SK-N-SH (cell line): ENCODE measurements at regions not wholly inside any gene's neighbourhood (a gene's known extent, or its start where the extent isn't known, plus 50 kb on each side); places are given as distances from the start of the nearest gene placed in this dataset.

Source experiments
- CTCF ChIA-PET: fragments of 300-600, 350-600 bp; formaldehyde crosslinking; extraction: SDS; loops from one replicate; lab custom pipeline; 2021; lab: Yijun Ruan, JAX
- POLR2A ChIA-PET: fragments of 350-600 bp; sonication (Branson Sonifier 250); formaldehyde crosslinking; extraction: SDS; loops from one replicate; lab custom pipeline; 2020; ENCODE audit warnings: antibody characterized with exemption, inconsistent platforms; lab: Yijun Ruan, JAX
- DNase-seq: peaks from one replicate; pipeline ENCODE4 v3.0.0; 2012
- H2AFZ ChIP-seq: fragments of 200-600 bp; sonication (generic); 2 replicates; pipeline ENCODE4 v1.8.1; 2016; ENCODE audit warnings: antibody characterized with exemption, mild to moderate bottlenecking, low read depth
- H3F3A ChIP-seq: fragments of 200-600 bp; sonication (generic); replicated peaks from 2 replicates; pipeline ENCODE3; 2016; ENCODE audit warnings: antibody characterized with exemption, mild to moderate bottlenecking; ENCODE audit not compliant: insufficient read depth
- H3K27ac ChIP-seq, 2 experiments: fragments of 200-500 bp in 1 of 2; fragments of 200-600 bp in 1 of 2; sonication (Bioruptor generic) in 1 of 2; sonication (generic), shearing (Covaris generic) in 1 of 2; 2 replicates each; pipeline versions ENCODE4 v1.5.1 to v1.6.1; 2014 to 2016; ENCODE audit warnings: low read depth in 2 of 2, inconsistent platforms in 1 of 2, low read length in 1 of 2, mild to moderate bottlenecking in 1 of 2, mixed read lengths in 1 of 2
- H3K27me3 ChIP-seq: fragments of 200-600 bp; sonication (generic), shearing (Covaris generic); 2 replicates; pipeline ENCODE4 v1.6.1; 2016; ENCODE audit warnings: mixed run types; ENCODE audit not compliant: insufficient read depth
- H3K36me3 ChIP-seq, 2 experiments: fragments of 200-500 bp in 1 of 2; fragments of 200-600 bp in 1 of 2; sonication (Bioruptor generic) in 1 of 2; sonication (generic) in 1 of 2; replicated peaks in 1 of 2; 2 replicates each; pipeline versions ENCODE3 to v1.5.1; 2014 to 2016; ENCODE audit warnings: low read length in 1 of 2, mild to moderate bottlenecking in 1 of 2; ENCODE audit not compliant: insufficient read depth in 2 of 2, control insufficient read depth in 1 of 2
- H3K4me1 ChIP-seq, 2 experiments: fragments of 200-500 bp in 1 of 2; fragments of 200-600 bp in 1 of 2; sonication (Bioruptor generic) in 1 of 2; sonication (generic), shearing (Covaris generic) in 1 of 2; 2 replicates each; pipeline versions ENCODE4 v1.5.1 to v1.6.1; 2014 to 2016; ENCODE audit warnings: low read depth in 1 of 2, low read length in 1 of 2, mixed run types in 1 of 2; ENCODE audit not compliant: insufficient read depth in 2 of 2, control insufficient read depth in 1 of 2
- H3K4me2 ChIP-seq: fragments of 200-600 bp; sonication (generic), shearing (Covaris generic); 2 replicates; pipeline ENCODE4 v1.6.1; 2017; ENCODE audit warnings: mixed run types
- H3K4me3 ChIP-seq, 2 experiments: fragments of 200-500 bp in 1 of 2; fragments of 200-600 bp in 1 of 2; sonication (Bioruptor generic) in 1 of 2; sonication (generic), shearing (Covaris generic) in 1 of 2; 2 replicates each; pipeline versions ENCODE4 v1.5.1 to v1.8.1; 2014 to 2016; ENCODE audit warnings: low read depth in 2 of 2, inconsistent platforms in 1 of 2, low read length in 1 of 2, mild to moderate bottlenecking in 1 of 2, mixed read lengths in 1 of 2, moderate library complexity in 1 of 2
- H3K79me2 ChIP-seq: fragments of 200-600 bp; sonication (generic); 2 replicates; pipeline ENCODE4 v1.8.1; 2017; ENCODE audit warnings: mild to moderate bottlenecking; ENCODE audit not compliant: insufficient read depth
- H3K9ac ChIP-seq: fragments of 200-600 bp; sonication (generic); 2 replicates; pipeline ENCODE4 v1.6.1; 2017; ENCODE audit warnings: mixed run types
- H3K9me2 ChIP-seq: fragments of 200-600 bp; sonication (generic); 2 replicates; pipeline ENCODE4 v1.6.1; 2017; ENCODE audit warnings: mixed run types
- H3K9me3 ChIP-seq: fragments of 200-600 bp; sonication (generic); 2 replicates; pipeline ENCODE4 v1.6.1; 2017; ENCODE audit warnings: mixed run types, mild to moderate bottlenecking, moderate library complexity
- H4K20me1 ChIP-seq: fragments of 200-600 bp; sonication (generic); 2 replicates; pipeline ENCODE4 v1.6.1; 2017; ENCODE audit warnings: mild to moderate bottlenecking, mixed run types; ENCODE audit not compliant: insufficient read depth
- CHD2 ChIP-seq: fragments of 150-350 bp; IDR thresholded peaks from 2 replicates; pipeline ENCODE4 v1.6.1; 2018; ENCODE audit warnings: low read length; ENCODE audit not compliant: partially characterized antibody
- CTCF ChIP-seq: fragments of 200-600 bp; sonication (generic); IDR thresholded peaks from 2 replicates; pipeline ENCODE4 v1.6.1; 2017; ENCODE audit warnings: antibody characterized with exemption, mild to moderate bottlenecking, moderate library complexity
- ELF1 ChIP-seq: IDR thresholded peaks from 2 replicates; pipeline ENCODE4 v1.4.0; 2012
- FOSL2 ChIP-seq: IDR thresholded peaks from 2 replicates; pipeline ENCODE4 v1.4.0; 2012; ENCODE audit warnings: low read depth, mild to moderate bottlenecking, moderate library complexity, borderline replicate concordance
- IRF3 ChIP-seq: fragments of 150-350 bp; IDR thresholded peaks from 2 replicates; pipeline ENCODE4 v1.6.1; 2016; ENCODE audit warnings: mild to moderate bottlenecking, low read depth, low read length
- MAX ChIP-seq: IDR thresholded peaks from 2 replicates; pipeline ENCODE4 v1.4.0; 2012; ENCODE audit warnings: low read depth
- MEF2A ChIP-seq: IDR thresholded peaks from 2 replicates; pipeline ENCODE4 v1.4.0; 2012; ENCODE audit warnings: low read depth, borderline replicate concordance
- NFIC ChIP-seq: IDR thresholded peaks from 2 replicates; pipeline ENCODE4 v1.4.0; 2012; ENCODE audit warnings: borderline replicate concordance
- NRF1 ChIP-seq: IDR thresholded peaks from 2 replicates; pipeline ENCODE4 v1.6.1; 2012; ENCODE audit warnings: low read depth, mild to moderate bottlenecking, low read length
- PBX3 ChIP-seq: IDR thresholded peaks from 2 replicates; pipeline ENCODE4; 2012
- POLR2AphosphoS5 ChIP-seq: IDR thresholded peaks from 2 replicates; pipeline ENCODE4 v1.6.1; 2012; ENCODE audit warnings: low read depth, low read length
- RCOR1 ChIP-seq: fragments of 150-350 bp; IDR thresholded peaks from 2 replicates; pipeline ENCODE4 v1.6.1; 2017; ENCODE audit warnings: antibody characterized with exemption, low read length
- RXRA ChIP-seq: IDR thresholded peaks from 2 replicates; pipeline ENCODE4 v1.4.0; 2012; ENCODE audit warnings: low read depth, mild to moderate bottlenecking, borderline replicate concordance
- SMC3 ChIP-seq: IDR thresholded peaks from 2 replicates; pipeline ENCODE4 v1.6.1; 2012; ENCODE audit warnings: low read depth, low read length, improper control_type of control experiment
- TAF1 ChIP-seq: IDR thresholded peaks from 2 replicates; pipeline ENCODE4 v1.6.1; 2012; ENCODE audit warnings: low read depth, mild to moderate bottlenecking, low read length, moderate library complexity, borderline replicate concordance
- TEAD4 ChIP-seq: IDR thresholded peaks from 2 replicates; pipeline ENCODE4 v1.4.0; 2012; ENCODE audit warnings: mild to moderate bottlenecking, borderline replicate concordance; ENCODE audit not compliant: insufficient read depth
- USF1 ChIP-seq: IDR thresholded peaks from 2 replicates; pipeline ENCODE4 v1.4.0; 2012; ENCODE audit warnings: low read depth, borderline replicate concordance
- USF2 ChIP-seq: fragments of 150-350 bp; IDR thresholded peaks from 2 replicates; pipeline ENCODE4 v1.6.1; 2017; ENCODE audit warnings: antibody characterized with exemption, low read length, low read depth, borderline replicate concordance
- WGBS: methylation state at CpG from one replicate; pipeline ENCODE4 v1.1.6; 2017; ENCODE audit warnings: low lambda C conversion rate; 5-methylcytosine and 5-hydroxymethylcytosine counted together

- DNase-seq, result no peak
- POLR2A ChIA-PET, result no interaction called here
- Histone ChIP-seq H3K36me3 (no peaks in the 10 kb centered on the region), H3K9ac (no peak overlapping the region), H3K27ac (no peak overlapping the region), H3K79me2 (no peaks in the 10 kb centered on the region), H3K4me1 (no peaks in the 10 kb centered on the region), H3F3A (no peaks in the 10 kb centered on the region), H3K27me3 (no peaks in the 10 kb centered on the region), H4K20me1 (no peaks in the 10 kb centered on the region), H3K4me3 (no peak overlapping the region), H2AFZ (no peak overlapping the region), H3K4me2 (no peak overlapping the region), H3K9me2 (no peaks in the 10 kb centered on the region), H3K9me3 (no peaks in the 10 kb centered on the region; the same call in 1 of the 2 replicates)
- TF ChIP-seq RXRA (no peak), USF1 (no peak), FOSL2 (no peak), NRF1 (no peak), TAF1 (no peak), ELF1 (no peak), NFIC (no peak), RCOR1 (no peak), USF2 (no peak), SMC3 (no peak), PBX3 (no peak), POLR2AphosphoS5 (no peak), CHD2 (no peak), MAX (no peak), MEF2A (no peak), IRF3 (no peak), CTCF (no peak), TEAD4 (no peak)
- CTCF ChIA-PET, result interaction anchor here (1.2 kb wide), 1 partner anchor 1944 kb away, joined by 3 read pairs; no protein-coding TSS in a partner anchor
- WGBS, result 21% methylated on average over 7 of the region's 7 CpGs
These were observed 592.1 kb upstream of the NRSN1 start for GRCh38 chr6:23533944-23534343.
